Esophagus muscularis mucosa (tissue), 4 donors: ENCODE measurements at regions not wholly inside any gene's neighbourhood (a gene's known extent, or its start where the extent isn't known, plus 50 kb on each side); places are given as distances from the start of the nearest gene placed in this dataset.

Source experiments
- DNase-seq: peaks from one replicate; pipeline ENCODE4 v3.0.0-alpha.2; 2017; ENCODE audit errors: extremely low spot score
- H3K27ac ChIP-seq, 4 donors: fragments of 200-600 bp; sonication (generic); replicated peaks in 1 of 4; 1 replicate in 3 of 4; 2 replicates in 1 of 4; pipeline ENCODE4 v1.5.1; 2016 to 2019; ENCODE audit warnings: mild to moderate bottlenecking in 1 of 4
- H3K27me3 ChIP-seq, 4 donors: fragments of 200-600 bp; sonication (generic); one replicate each; pipeline versions ENCODE4 v1.5.1 to v1.6.0; 2016 to 2019
- H3K36me3 ChIP-seq, 4 donors: fragments of 200-600 bp; sonication (generic); one replicate each; pipeline ENCODE4 v1.5.1; 2016 to 2019
- H3K4me1 ChIP-seq, 4 donors: fragments of 200-600 bp; sonication (generic); one replicate each; pipeline ENCODE4 v1.5.1; 2016 to 2019
- H3K4me3 ChIP-seq, 4 donors: fragments of 200-600 bp; sonication (generic); 1 replicate in 2 of 4; 2 replicates in 2 of 4; pipeline ENCODE4 v1.5.1; 2016 to 2019; ENCODE audit warnings: mild to moderate bottlenecking in 4 of 4, moderate library complexity in 1 of 4
- H3K9me3 ChIP-seq, 4 donors: fragments of 200-600 bp; sonication (generic); 1 replicate in 3 of 4; 2 replicates in 1 of 4; pipeline ENCODE4 v1.5.1; 2016 to 2019
- EP300 ChIP-seq: sonication (generic); formaldehyde crosslinking; IDR thresholded peaks from one replicate; pipeline ENCODE4 v1.6.1; 2017; ENCODE audit warnings: antibody characterized with exemption
- POLR2A ChIP-seq: fragments of 450-650 bp; IDR thresholded peaks from one replicate; pipeline ENCODE4 v1.6.1; 2017; ENCODE audit warnings: antibody characterized with exemption, moderate library complexity, mild to moderate bottlenecking, low read depth
- POLR2AphosphoS5 ChIP-seq, 2 donors: sonication (generic); formaldehyde crosslinking; IDR thresholded peaks; one replicate each; pipeline ENCODE4 v1.6.1; 2017; ENCODE audit warnings: antibody characterized with exemption in 2 of 2
- WGBS: methylation state at CpG from one replicate; pipeline ENCODE4 v1.1.5; 2018; 5-methylcytosine and 5-hydroxymethylcytosine counted together
- intact Hi-C: fragments of 100-400 bp; cut with DNase I; formaldehyde crosslinking; loops from one replicate; pipeline ENCODE4 v1.15.1; 2023
- TF ChIP-seq, protein P1 (sequence below), 3 experiments: fragments of 200-600 bp in 2 of 3; fragments of 450-650 bp in 1 of 3; sonication (generic) in 2 of 3; IDR thresholded peaks; one replicate each; pipeline ENCODE4 v1.5.1; 2017 to 2019; ENCODE audit warnings: antibody characterized with exemption in 3 of 3, mild to moderate bottlenecking in 2 of 3, moderate library complexity in 1 of 3

DNA sequence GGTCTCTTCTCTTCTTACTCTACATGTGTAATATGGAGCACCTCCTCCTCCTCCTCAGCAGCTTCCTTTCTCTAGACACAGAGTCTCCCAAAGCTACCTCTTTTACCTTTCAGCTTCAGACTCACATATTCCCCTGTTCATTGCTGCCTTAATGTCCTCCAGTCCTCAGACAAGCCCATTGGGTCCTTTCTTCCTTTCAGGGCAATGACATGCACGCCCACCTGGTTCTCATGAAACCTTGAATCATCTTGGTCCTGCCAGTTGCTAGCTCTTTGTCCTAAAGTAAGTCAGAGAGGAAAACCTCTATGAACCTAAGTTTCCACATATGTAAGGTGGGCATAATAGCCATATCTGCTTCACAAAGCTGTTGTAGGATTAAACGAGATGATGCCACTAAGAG lies 227.0 kb downstream of the RPS24 start:
- TF ChIP-seq POLR2AphosphoS5 (IDR thresholded peaks at IDR 0.05) (no peak), POLR2A (no peak), EP300 (no peak)
- TF ChIP-seq, protein P1, sequence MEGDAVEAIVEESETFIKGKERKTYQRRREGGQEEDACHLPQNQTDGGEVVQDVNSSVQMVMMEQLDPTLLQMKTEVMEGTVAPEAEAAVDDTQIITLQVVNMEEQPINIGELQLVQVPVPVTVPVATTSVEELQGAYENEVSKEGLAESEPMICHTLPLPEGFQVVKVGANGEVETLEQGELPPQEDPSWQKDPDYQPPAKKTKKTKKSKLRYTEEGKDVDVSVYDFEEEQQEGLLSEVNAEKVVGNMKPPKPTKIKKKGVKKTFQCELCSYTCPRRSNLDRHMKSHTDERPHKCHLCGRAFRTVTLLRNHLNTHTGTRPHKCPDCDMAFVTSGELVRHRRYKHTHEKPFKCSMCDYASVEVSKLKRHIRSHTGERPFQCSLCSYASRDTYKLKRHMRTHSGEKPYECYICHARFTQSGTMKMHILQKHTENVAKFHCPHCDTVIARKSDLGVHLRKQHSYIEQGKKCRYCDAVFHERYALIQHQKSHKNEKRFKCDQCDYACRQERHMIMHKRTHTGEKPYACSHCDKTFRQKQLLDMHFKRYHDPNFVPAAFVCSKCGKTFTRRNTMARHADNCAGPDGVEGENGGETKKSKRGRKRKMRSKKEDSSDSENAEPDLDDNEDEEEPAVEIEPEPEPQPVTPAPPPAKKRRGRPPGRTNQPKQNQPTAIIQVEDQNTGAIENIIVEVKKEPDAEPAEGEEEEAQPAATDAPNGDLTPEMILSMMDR (IDR thresholded peaks at IDR 0.05) = no peak
- WGBS = 95% methylated on average over 2 of the region's 2 CpGs

GRCh38 chr10:78261291-78261690 lies 227.6 kb downstream of the RPS24 start:
- 95% methylated on average over 4 of the region's 4 CpGs for WGBS
- peaks cover 0 to 11% (median 4%) of the 10 kb centered on the region in 4 donors for H3K4me1 ChIP-seq
- H3K4me3 ChIP-seq = no peak overlapping the region
- H3K9me3 ChIP-seq = no peaks in the 10 kb centered on the region
- no peaks in the 10 kb centered on the region for H3K27me3 ChIP-seq
- H3K27ac ChIP-seq = no peak overlapping the region
- TF ChIP-seq POLR2AphosphoS5 (IDR thresholded peaks at IDR 0.05) = no peak
- no peak for TF ChIP-seq EP300
- TF ChIP-seq POLR2A = no peak
- TF ChIP-seq, protein P1 (IDR thresholded peaks at IDR 0.05) = no peak
- no peak for DNase-seq
- intact Hi-C loops = no loop called here
- H3K36me3 ChIP-seq = no peaks in the 10 kb centered on the region

More for the DNA sequence above, 227.0 kb downstream of the RPS24 start:
- Histone ChIP-seq H3K4me3 (no peak overlapping the region), H3K4me1 (peaks cover 4 to 17% (median 10%) of the 10 kb centered on the region in 4 donors), H3K9me3 (no peaks in the 10 kb centered on the region), H3K27me3 (no peaks in the 10 kb centered on the region), H3K36me3 (no peaks in the 10 kb centered on the region), H3K27ac (no peak overlapping the region)
- DNase-seq = no peak
- intact Hi-C loops = no loop called here

DNA sequence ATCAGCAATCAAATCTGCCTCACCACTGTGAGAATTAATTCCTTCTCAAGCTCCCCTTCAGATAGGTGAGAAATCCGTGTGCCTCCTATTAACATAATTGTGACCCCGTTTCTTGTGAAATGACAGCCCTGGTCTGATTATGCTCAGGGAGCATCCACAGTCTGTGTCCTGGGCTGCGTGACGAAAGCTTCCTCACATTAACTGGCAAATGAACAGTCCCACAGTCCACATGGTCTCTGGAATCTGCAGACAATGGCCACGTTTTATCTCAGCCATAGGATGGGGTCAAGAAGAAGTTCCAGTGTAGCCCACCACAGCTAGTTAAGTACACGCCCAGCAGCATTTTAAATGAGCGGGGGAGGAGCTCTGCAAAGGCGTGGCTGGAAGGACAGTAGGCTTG lies 229.2 kb downstream of the RPS24 start:
- no peaks in the 10 kb centered on the region for H3K9me3 ChIP-seq

DNA sequence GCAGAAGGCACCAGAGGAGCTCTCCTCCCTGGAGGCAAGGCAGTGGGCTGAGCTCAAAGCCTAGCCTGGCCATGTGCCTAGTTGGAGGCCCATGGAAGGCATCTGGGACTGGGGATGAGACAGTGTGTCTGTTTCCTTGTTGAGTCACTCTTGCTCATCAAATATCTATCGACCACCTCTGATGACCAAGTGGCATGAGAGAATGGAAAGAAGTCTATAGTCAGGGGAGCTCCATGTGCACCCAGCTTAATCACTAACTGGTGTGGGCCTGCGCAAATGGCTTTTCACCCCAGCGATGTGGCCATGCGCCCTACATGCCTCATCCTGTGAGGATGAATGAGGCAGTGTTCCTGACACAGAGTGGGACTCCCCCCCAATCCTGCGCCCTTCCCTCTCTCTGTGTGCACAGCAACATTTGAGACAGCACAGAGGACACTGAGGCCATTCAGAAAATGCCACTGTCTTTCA lies 229.9 kb downstream of the RPS24 start:
- no peaks in the 10 kb centered on the region for H3K27me3 ChIP-seq
- WGBS = 85% methylated on average over 5 of the region's 5 CpGs
- peaks cover 11 to 18% (median 15%) of the 10 kb centered on the region in 4 donors for H3K4me1 ChIP-seq
- no peak for DNase-seq
- no peaks in the 10 kb centered on the region for H3K9me3 ChIP-seq
- H3K36me3 ChIP-seq = no peaks in the 10 kb centered on the region
- intact Hi-C loops = no loop called here
- TF ChIP-seq POLR2A (no peak), EP300 (no peak), POLR2AphosphoS5 (IDR thresholded peaks at IDR 0.05) (no peak)
- TF ChIP-seq, protein P1 (IDR thresholded peaks at IDR 0.05) = no peak
- peak overlapping the region in 1 of 4 donors; percentile 39 for H3K27ac ChIP-seq
- no peak overlapping the region for H3K4me3 ChIP-seq

More for the DNA sequence above, 229.2 kb downstream of the RPS24 start:
- 84% methylated on average over 6 of the region's 8 CpGs for WGBS
- Histone ChIP-seq H3K4me3 (no peak overlapping the region), H3K27ac (peak overlapping the region in 1 of 4 donors; percentile 39), H3K4me1 (peaks cover 11 to 18% (median 14%) of the 10 kb centered on the region in 4 donors), H3K36me3 (no peaks in the 10 kb centered on the region), H3K27me3 (no peaks in the 10 kb centered on the region)
- TF ChIP-seq POLR2AphosphoS5 (IDR thresholded peaks at IDR 0.05) = no peak
- TF ChIP-seq, protein P1 (IDR thresholded peaks at IDR 0.05) = no peak
- TF ChIP-seq EP300 = no peak
- no peak for TF ChIP-seq POLR2A
- no peak for DNase-seq
- intact Hi-C loops = no loop called here

DNA sequence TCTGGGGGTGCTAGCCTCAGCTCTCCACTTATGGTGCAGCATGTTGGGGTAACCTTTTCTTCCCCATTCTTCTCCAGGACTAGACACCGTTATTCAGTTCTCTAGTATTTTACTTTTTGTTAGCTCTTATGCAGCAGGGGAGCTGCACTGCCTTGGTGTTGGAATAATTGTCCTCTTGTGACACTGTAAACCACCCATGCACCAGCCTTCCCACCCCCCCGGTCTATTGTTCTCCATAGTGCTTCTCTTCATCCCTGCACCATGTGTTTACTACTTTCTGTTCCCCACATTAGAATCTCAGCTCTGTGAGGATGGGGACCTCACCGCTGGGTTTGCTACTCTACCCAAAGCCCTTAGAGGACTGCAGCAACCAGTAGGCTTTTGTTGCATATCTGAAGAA lies 230.7 kb downstream of the RPS24 start:
- H3K4me1 ChIP-seq = peaks cover 11 to 18% (median 15%) of the 10 kb centered on the region in 4 donors
- no peaks in the 10 kb centered on the region for H3K36me3 ChIP-seq
- 98% methylated on average over 3 of the region's 3 CpGs for WGBS
- TF ChIP-seq, protein P1 (IDR thresholded peaks at IDR 0.05) = no peak
- TF ChIP-seq POLR2A (no peak), EP300 (no peak), POLR2AphosphoS5 (IDR thresholded peaks at IDR 0.05) (no peak)
- H3K4me3 ChIP-seq = no peak overlapping the region
- no peak overlapping the region for H3K27ac ChIP-seq
- no peaks in the 10 kb centered on the region for H3K27me3 ChIP-seq
- DNase-seq = no peak
- H3K9me3 ChIP-seq = no peaks in the 10 kb centered on the region
- intact Hi-C loops = no loop called here
